22Rv1 (cell line): ENCODE measurements at regions not wholly inside any gene's neighbourhood (a gene's known extent, or its start where the extent isn't known, plus 50 kb on each side); places are given as distances from the start of the nearest gene placed in this dataset.

Experiments
- H3K27ac ChIP-seq: fragments of 450-650 bp; 2 replicates; pipeline ENCODE4 v1.5.1; 2017
- CTCF ChIP-seq: fragments of 450-650 bp; IDR thresholded peaks from 2 replicates; pipeline ENCODE4 v1.5.1; 2017; ENCODE audit warnings: mild to moderate bottlenecking
- ZFX ChIP-seq: fragments of 450-650 bp; IDR thresholded peaks from 2 replicates; pipeline ENCODE4 v1.6.1; 2017; ENCODE audit warnings: antibody characterized with exemption, borderline replicate concordance

- H3K27ac ChIP-seq: no peak overlapping the region
- no peak for TF ChIP-seq CTCF
- TF ChIP-seq ZFX: no peak
Observed at GRCh38 chr17:6240601-6241000, 170.4 kb downstream of the WSCD1 start.

- H3K27ac ChIP-seq: no peak overlapping the region
- TF ChIP-seq CTCF: no peak
- TF ChIP-seq ZFX: no peak
Observed at GRCh38 chr17:6240001-6240400, 169.8 kb downstream of the WSCD1 start.

GRCh38 chr17:6239241-6239798 lies 169.1 kb downstream of the WSCD1 start:
- no peak overlapping the region for H3K27ac ChIP-seq
- TF ChIP-seq CTCF (no peak), ZFX (no peak)

GRCh38 chr17:6233856-6234255 lies 163.7 kb downstream of the WSCD1 start:
- no peak overlapping the region for H3K27ac ChIP-seq
- no peak for TF ChIP-seq ZFX
- TF ChIP-seq CTCF: no peak

- TF ChIP-seq ZFX (no peak), CTCF (no peak)
- no peak overlapping the region for H3K27ac ChIP-seq
Observed at GRCh38 chr17:6233339-6233738, 163.2 kb downstream of the WSCD1 start.

- TF ChIP-seq CTCF (no peak), ZFX (no peak)
- no peak overlapping the region for H3K27ac ChIP-seq
Observed at GRCh38 chr17:6232732-6233101, 162.5 kb downstream of the WSCD1 start.

GRCh38 chr17:6231886-6232731 lies 161.9 kb downstream of the WSCD1 start:
- TF ChIP-seq CTCF (no peak), ZFX (no peak)
- H3K27ac ChIP-seq: no peak overlapping the region
